ENCODE measurements at regions not wholly inside any gene's neighbourhood (a gene's known extent, or its start where the extent isn't known, plus 50 kb on each side); places are given as distances from the start of the nearest gene placed in this dataset.

GRCh38 chr15:88997531-88997930 lies 84.4 kb upstream of the MFGE8 start:
- Histone ChIP-seq H2AK5ac (ENCODE audit: low read depth, low read length) (0 out of 2 replicates have a peak overlapping the region, but pooled peaks have one; percentile 75), H2BK120ac (replicated peaks; ENCODE audit: low read depth, low read length) (no peak overlapping the region), H2BK20ac (ENCODE audit: low read length) (no peak overlapping the region), H3K23me2 (ENCODE audit: low read depth, low read length) (peaks cover 3% of the 10 kb centered on the region; the same call in 1 of the 2 replicates), H3K56ac (replicated peaks; ENCODE audit: insufficient read length, low read depth, low read length) (no peak overlapping the region), H3K36me3 (ENCODE audit: control insufficient read depth in 2 of 4, insufficient read depth in 4 of 4, low read length in 3 of 4) (no peaks in the 10 kb centered on the region), H2AFZ (ENCODE audit: low read length) (no peak overlapping the region), H4K91ac (replicated peaks; ENCODE audit: insufficient read length, low read length) (no peak overlapping the region), H3K23ac (ENCODE audit: insufficient read length) (no peak overlapping the region), H4K8ac (ENCODE audit: extremely low read depth, insufficient read depth, low read length) (no peak overlapping the region), H3K14ac (ENCODE audit: insufficient read length) (no peak overlapping the region), H3K27ac (ENCODE audit: low read depth, low read length) (no peak overlapping the region), H3K27me3 (replicated peaks in 1 of 4; ENCODE audit: control insufficient read depth in 3 of 4, extremely low read depth in 1 of 4, insufficient read depth in 3 of 4, low read length in 3 of 4) (no peaks in the 10 kb centered on the region), H3K4me2 (ENCODE audit: insufficient read depth in 1 of 2, low read depth in 2 of 2, low read length in 2 of 2) (no peak overlapping the region; a peak in 1 of 4 replicates), H3K9me3 (ENCODE audit: insufficient read depth in 2 of 2, low read depth in 1 of 2, low read length in 1 of 2) (no peaks in the 10 kb centered on the region), H3K4me1 (replicated peaks in 1 of 4; ENCODE audit: control insufficient read depth in 3 of 4, insufficient read depth in 4 of 4, low read length in 3 of 4) (peaks cover 19 to 47% (median 42%) of the 10 kb centered on the region in 4 experiments), H3K9ac (replicated peaks in 1 of 4; ENCODE audit: extremely low read depth in 1 of 4, low read depth in 3 of 4, low read length in 3 of 4) (no peak overlapping the region), H2BK15ac (ENCODE audit: low read length) (no peak overlapping the region), H3K79me2 (ENCODE audit: control insufficient read depth in 1 of 2, insufficient read depth in 2 of 2, low read length in 2 of 2) (peaks cover 0 to 8% of the 10 kb centered on the region in 2 experiments; a peak in 1 of 4 replicates), H3K79me1 (ENCODE audit: low read depth, low read length) (no peaks in the 10 kb centered on the region), H2BK12ac (ENCODE audit: low read depth, low read length) (no peak overlapping the region), H2BK5ac (ENCODE audit: low read depth, low read length) (no peak overlapping the region; the same call in 1 of the 2 replicates), H4K20me1 (replicated peaks in 1 of 2; ENCODE audit: control insufficient read depth in 1 of 2, insufficient read depth in 2 of 2, low read length in 2 of 2) (no peaks in the 10 kb centered on the region), H4K5ac (ENCODE audit: insufficient read length, low read depth, low read length) (no peak overlapping the region), H3K18ac (ENCODE audit: extremely low read depth, low read length) (no peak overlapping the region), H3K4ac (replicated peaks; ENCODE audit: insufficient read length, low read depth, low read length) (no peak overlapping the region), H3K4me3 (ENCODE audit: extremely low read depth in 1 of 4, insufficient read depth in 2 of 4, low read depth in 3 of 4, low read length in 4 of 4) (no peak overlapping the region)
- ChIA-PET CTCF (ENCODE audit: partially characterized antibody) (interaction anchor here (1.3 to 3.3 kb wide), 5 partner anchors 10 to 102 kb away, joined by 3 to 20 read pairs (median 6); partner anchors contain the start of gene HAPLN3), POLR2A (ENCODE audit: partially characterized antibody) (interaction anchor here (1.0 to 16.3 kb wide), 3 partner anchors 7 to 125 kb away, joined by 3 to 607 read pairs (median 145); partner anchors contain the start of genes HAPLN3 and MFGE8)
- DNase-seq (ENCODE audit: low read depth in 1 of 2, low spot score in 2 of 2) (no peak), FAIRE-seq (no peak)
- 74% methylated on average over 3 of the region's 3 CpGs; no CpG with 5 or more reads in 1 of the 2 experiments for WGBS, 2 experiments (ENCODE audit: extremely low coverage in 1 of 2, insufficient coverage in 1 of 2, insufficient read length in 1 of 2, insufficient replicate concordance in 2 of 2, low coverage in 1 of 2, low lambda C conversion rate in 2 of 2, missing lambda C conversion rate in 1 of 2)
- TF ChIP-seq KDM1A (IDR thresholded peaks at IDR 0.05; ENCODE audit: borderline replicate concordance, low read length) (no peak), SP4 (IDR thresholded peaks at IDR 0.05; ENCODE audit: low read length) (no peak)

All from H1 (cell line).